Upper lobe of left lung (tissue), 6 donors: ENCODE measurements at regions not wholly inside any gene's neighbourhood (a gene's known extent, or its start where the extent isn't known, plus 50 kb on each side); places are given as distances from the start of the nearest gene placed in this dataset.

ENCODE experiments used
- ATAC-seq, 2 donors: fragments of 200-7000 bp; cut with Tn5 transposase; one replicate each; pipeline ENCODE4 v1.9.1; 2022; ENCODE audit warnings: mild to moderate bottlenecking in 2 of 2, moderate library complexity in 2 of 2; ENCODE audit not compliant: low FRiP score in 2 of 2
- DNase-seq, 2 donors: peaks; one replicate each; pipeline ENCODE4 v3.0.0-alpha.2; 2019 to 2020
- H3K27ac ChIP-seq, 4 donors: fragments of 200-600 bp; sonication (generic); one replicate each; pipeline ENCODE4 v1.5.1; 2016 to 2019
- H3K27me3 ChIP-seq, 4 donors: fragments of 200-600 bp; sonication (generic); one replicate each; pipeline ENCODE4 v1.5.1; 2017 to 2019
- H3K36me3 ChIP-seq, 4 donors: fragments of 200-600 bp; sonication (generic); one replicate each; pipeline ENCODE4 v1.5.1; 2016 to 2019
- H3K4me1 ChIP-seq, 4 donors: fragments of 200-600 bp; sonication (generic); one replicate each; pipeline ENCODE4 v1.5.1; 2018 to 2019
- H3K4me3 ChIP-seq, 4 donors: fragments of 200-600 bp; sonication (generic); one replicate each; pipeline ENCODE4 v1.5.1; 2017 to 2019; ENCODE audit warnings: mild to moderate bottlenecking in 2 of 4, moderate library complexity in 1 of 4
- H3K9me3 ChIP-seq, 4 donors: fragments of 200-600 bp; sonication (generic); one replicate each; pipeline ENCODE4 v1.5.1; 2018 to 2019
- CTCF ChIP-seq, 6 experiments: fragments of 450-650 bp in 4 of 6; fragments of 200-600 bp in 2 of 6; sonication (generic) in 2 of 6; IDR thresholded peaks; one replicate each; pipeline ENCODE4 v1.5.1; 2016 to 2019; ENCODE audit warnings: antibody characterized with exemption in 6 of 6
- EP300 ChIP-seq, 4 donors: sonication (generic); formaldehyde crosslinking; IDR thresholded peaks; one replicate each; pipeline ENCODE4 v1.5.1; 2017; ENCODE audit warnings: antibody characterized with exemption in 4 of 4, control low read depth in 2 of 4
- POLR2A ChIP-seq, 4 donors: fragments of 450-650 bp; IDR thresholded peaks; one replicate each; pipeline ENCODE4 v1.5.1; 2016 to 2017; ENCODE audit warnings: antibody characterized with exemption in 4 of 4, mild to moderate bottlenecking in 2 of 4
- POLR2AphosphoS5 ChIP-seq, 2 donors: sonication (generic); formaldehyde crosslinking; IDR thresholded peaks; one replicate each; pipeline ENCODE4 v1.5.1; 2017; ENCODE audit warnings: antibody characterized with exemption in 2 of 2
- WGBS, 2 donors: methylation state at CpG; one replicate each; pipeline ENCODE4 v1.1.5; 2017 to 2018; 5-methylcytosine and 5-hydroxymethylcytosine counted together
- donor health status: DM: no; HTN: no; CAD: no; lungs with moderate emphysema.
- donor health status: DM: no; HTN: yes; CAD: no; lungs with severe emphysema.

- peak in 1 of 2 donors; percentile 18 for DNase-seq
- H3K27me3 ChIP-seq = no peaks in the 10 kb centered on the region
- H3K36me3 ChIP-seq = no peaks in the 10 kb centered on the region
- H3K4me1 ChIP-seq = peaks cover 35 to 40% (median 37%) of the 10 kb centered on the region in 4 donors
- TF ChIP-seq POLR2AphosphoS5 (IDR thresholded peaks at IDR 0.05) = no peak
- TF ChIP-seq CTCF (IDR thresholded peaks at IDR 0.05) = no peak
- no peak for TF ChIP-seq POLR2A (IDR thresholded peaks at IDR 0.05)
- no peak for TF ChIP-seq EP300 (IDR thresholded peaks at IDR 0.05)
- H3K27ac ChIP-seq = peak overlapping the region in 1 of 4 donors; percentile 80
- no peak for ATAC-seq
- no peak overlapping the region for H3K4me3 ChIP-seq
- no peaks in the 10 kb centered on the region for H3K9me3 ChIP-seq
- WGBS, 2 donors = 76 to 79% methylated on average over 5 to 6 of the region's 6 CpGs
These were observed 106.9 kb downstream of the B3GNT2 start for GRCh38 chr2:62302631-62303435.

- no peaks in the 10 kb centered on the region for H3K36me3 ChIP-seq
- H3K27ac ChIP-seq = no peak overlapping the region
- DNase-seq (no peak), ATAC-seq (no peak)
- H3K27me3 ChIP-seq = no peaks in the 10 kb centered on the region
- H3K4me1 ChIP-seq = peaks cover 19 to 22% (median 20%) of the 10 kb centered on the region in 4 donors
- no peaks in the 10 kb centered on the region for H3K9me3 ChIP-seq
- TF ChIP-seq CTCF (IDR thresholded peaks at IDR 0.05) (no peak), POLR2AphosphoS5 (IDR thresholded peaks at IDR 0.05) (no peak), POLR2A (IDR thresholded peaks at IDR 0.05) (no peak), EP300 (IDR thresholded peaks at IDR 0.05) (no peak)
- 75% methylated on average over 4 of the region's 4 CpGs for WGBS, 2 donors
- H3K4me3 ChIP-seq = no peak overlapping the region
These were observed 105.0 kb downstream of the B3GNT2 start for GRCh38 chr2:62300925-62301324.

- peaks cover 10 to 17% (median 16%) of the 10 kb centered on the region in 4 donors for H3K4me1 ChIP-seq
- WGBS, 2 donors = 69% methylated on average over 3 of the region's 3 CpGs
- H3K27ac ChIP-seq = no peak overlapping the region
- no peak for ATAC-seq
- no peaks in the 10 kb centered on the region for H3K27me3 ChIP-seq
- no peak overlapping the region for H3K4me3 ChIP-seq
- TF ChIP-seq CTCF (IDR thresholded peaks at IDR 0.05) (peak in 1 of 6 experiments; percentile 11), POLR2A (IDR thresholded peaks at IDR 0.05) (no peak)
- peak in 1 of 2 donors; percentile 64 for DNase-seq
- H3K36me3 ChIP-seq = no peaks in the 10 kb centered on the region
- H3K9me3 ChIP-seq = no peaks in the 10 kb centered on the region
These were observed 101.7 kb downstream of the B3GNT2 start for GRCh38 chr2:62297624-62298010.

GRCh38 chr2:62296832-62297623 is 101.1 kb downstream of the B3GNT2 start:
- peaks cover 15 to 22% (median 21%) of the 10 kb centered on the region in 4 donors for H3K4me1 ChIP-seq

More at GRCh38 chr2:62296832-62297623, 101.1 kb downstream of the B3GNT2 start:
- no peak for TF ChIP-seq EP300 (IDR thresholded peaks at IDR 0.05)
- no peak for TF ChIP-seq CTCF (IDR thresholded peaks at IDR 0.05)
- TF ChIP-seq POLR2A (IDR thresholded peaks at IDR 0.05) = no peak
- no peak for TF ChIP-seq POLR2AphosphoS5 (IDR thresholded peaks at IDR 0.05)
- ATAC-seq = no peak
- DNase-seq = no peak
- Histone ChIP-seq H3K36me3 (no peaks in the 10 kb centered on the region), H3K27me3 (no peaks in the 10 kb centered on the region), H3K4me3 (no peak overlapping the region), H3K9me3 (no peaks in the 10 kb centered on the region), H3K27ac (no peak overlapping the region)
- WGBS, 2 donors = 86 to 88% methylated on average over 8 of the region's 8 CpGs
